Keratinocyte (primary cell): ENCODE measurements at regions not wholly inside any gene's neighbourhood (a gene's known extent, or its start where the extent isn't known, plus 50 kb on each side); places are given as distances from the start of the nearest gene placed in this dataset.

ENCODE experiments used
- EZH2 ChIP-seq: IDR thresholded peaks from one replicate; pipeline ENCODE4 v1.6.1; 2012; ENCODE audit warnings: inconsistent platforms, mild to moderate bottlenecking, low read length, moderate library complexity
- TF ChIP-seq, protein P1 (sequence below), 3 experiments: IDR thresholded peaks in 1 of 3; conservative IDR thresholded peaks in 1 of 3; optimal IDR thresholded peaks in 1 of 3; 2 replicates in 2 of 3; 3 replicates in 1 of 3; pipeline versions ENCODE3 to v1.5.1; 2011; ENCODE audit warnings: low read length in 3 of 3, mild to moderate bottlenecking in 3 of 3, moderate library complexity in 2 of 3, control low read depth in 1 of 3, inconsistent platforms in 1 of 3; ENCODE audit not compliant: insufficient read depth in 2 of 3; ENCODE audit errors: extremely low read depth in 1 of 3

DNA sequence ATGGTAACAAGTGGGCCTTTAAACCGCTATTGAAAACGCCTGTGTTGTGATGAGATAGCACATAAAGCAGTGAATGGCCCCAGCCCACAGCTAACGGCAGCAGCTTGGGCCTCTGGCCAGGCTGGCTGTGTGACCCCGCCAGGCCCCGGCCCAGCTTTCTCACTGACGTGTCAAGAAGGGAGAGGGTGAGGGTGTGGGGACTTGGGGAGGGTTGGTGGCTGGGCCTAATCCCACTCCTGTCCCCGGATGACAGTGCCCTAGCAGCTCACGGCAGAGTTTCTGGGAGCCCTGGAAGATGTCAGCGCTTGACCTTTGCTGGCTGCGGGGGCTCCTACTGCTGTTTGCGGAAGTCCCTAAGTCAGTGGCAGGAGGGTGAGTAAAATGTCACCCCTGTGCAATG, 88.9 kb upstream of the SHH start:
- TF ChIP-seq, protein P1, sequence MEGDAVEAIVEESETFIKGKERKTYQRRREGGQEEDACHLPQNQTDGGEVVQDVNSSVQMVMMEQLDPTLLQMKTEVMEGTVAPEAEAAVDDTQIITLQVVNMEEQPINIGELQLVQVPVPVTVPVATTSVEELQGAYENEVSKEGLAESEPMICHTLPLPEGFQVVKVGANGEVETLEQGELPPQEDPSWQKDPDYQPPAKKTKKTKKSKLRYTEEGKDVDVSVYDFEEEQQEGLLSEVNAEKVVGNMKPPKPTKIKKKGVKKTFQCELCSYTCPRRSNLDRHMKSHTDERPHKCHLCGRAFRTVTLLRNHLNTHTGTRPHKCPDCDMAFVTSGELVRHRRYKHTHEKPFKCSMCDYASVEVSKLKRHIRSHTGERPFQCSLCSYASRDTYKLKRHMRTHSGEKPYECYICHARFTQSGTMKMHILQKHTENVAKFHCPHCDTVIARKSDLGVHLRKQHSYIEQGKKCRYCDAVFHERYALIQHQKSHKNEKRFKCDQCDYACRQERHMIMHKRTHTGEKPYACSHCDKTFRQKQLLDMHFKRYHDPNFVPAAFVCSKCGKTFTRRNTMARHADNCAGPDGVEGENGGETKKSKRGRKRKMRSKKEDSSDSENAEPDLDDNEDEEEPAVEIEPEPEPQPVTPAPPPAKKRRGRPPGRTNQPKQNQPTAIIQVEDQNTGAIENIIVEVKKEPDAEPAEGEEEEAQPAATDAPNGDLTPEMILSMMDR (optimal IDR thresholded peaks at IDR 0.05 in 1 of 3, IDR thresholded peaks at IDR 0.05 in 1 of 3, conservative IDR thresholded peaks at IDR 0.05 in 1 of 3; ENCODE audit: extremely low read depth in 1 of 3, insufficient read depth in 2 of 3, low read length in 3 of 3): no peak
- no peak for TF ChIP-seq EZH2
